ENCODE measurements at regions not wholly inside any gene's neighbourhood (a gene's known extent, or its start where the extent isn't known, plus 50 kb on each side); places are given as distances from the start of the nearest gene placed in this dataset.

DNA sequence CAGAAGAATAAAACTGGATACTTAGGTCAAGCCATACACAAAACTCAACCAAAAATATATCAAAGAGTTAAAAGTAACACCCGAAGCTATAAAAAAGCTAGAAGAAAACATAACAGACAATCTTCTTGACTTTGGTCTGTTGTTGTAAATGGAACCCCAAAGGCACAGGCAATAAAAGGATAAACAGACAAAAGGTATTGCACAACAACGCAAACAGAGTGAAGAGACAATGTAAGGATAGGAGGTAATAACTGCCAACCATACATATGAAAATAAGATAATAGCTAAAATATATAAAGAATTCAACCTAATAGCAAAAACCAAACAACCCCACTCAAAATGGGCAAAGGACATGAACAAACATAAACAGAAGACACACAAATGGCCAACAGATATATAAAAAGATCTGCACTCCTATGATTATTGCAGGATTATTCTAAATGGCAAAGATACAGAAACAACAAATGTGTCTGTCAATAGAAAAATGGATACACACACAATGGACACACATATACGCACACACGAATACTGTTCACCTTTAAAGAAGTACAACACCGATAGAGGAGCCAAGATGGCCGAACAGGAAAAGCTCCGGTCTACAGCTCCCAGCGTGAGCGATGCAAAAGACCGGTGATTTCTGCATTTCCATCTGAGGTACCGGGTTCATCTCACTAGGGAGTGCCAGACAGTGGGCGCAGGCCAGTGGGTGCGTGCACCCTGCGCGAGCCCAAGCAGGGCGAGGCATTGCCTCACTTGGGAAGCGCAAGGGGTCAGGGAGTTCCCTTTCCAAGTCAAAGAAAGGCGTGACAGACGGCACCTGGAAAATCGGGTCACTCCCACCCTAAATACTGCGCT lies 1137.1 kb downstream of the FSCB start:
- H3K27me3 ChIP-seq, result no peaks in the 10 kb centered on the region
- H3K9me3 ChIP-seq, result peaks cover 0 to 12% of the 10 kb centered on the region in 2 donors
- H3K27ac ChIP-seq, result no peak overlapping the region
- intact Hi-C loops (cut with DNase I), result no loop called here
- no peaks in the 10 kb centered on the region for H3K36me3 ChIP-seq
- ATAC-seq (no peak), DNase-seq (no peak)
- H3K4me1 ChIP-seq, result no peaks in the 10 kb centered on the region
- TF ChIP-seq, protein P1, sequence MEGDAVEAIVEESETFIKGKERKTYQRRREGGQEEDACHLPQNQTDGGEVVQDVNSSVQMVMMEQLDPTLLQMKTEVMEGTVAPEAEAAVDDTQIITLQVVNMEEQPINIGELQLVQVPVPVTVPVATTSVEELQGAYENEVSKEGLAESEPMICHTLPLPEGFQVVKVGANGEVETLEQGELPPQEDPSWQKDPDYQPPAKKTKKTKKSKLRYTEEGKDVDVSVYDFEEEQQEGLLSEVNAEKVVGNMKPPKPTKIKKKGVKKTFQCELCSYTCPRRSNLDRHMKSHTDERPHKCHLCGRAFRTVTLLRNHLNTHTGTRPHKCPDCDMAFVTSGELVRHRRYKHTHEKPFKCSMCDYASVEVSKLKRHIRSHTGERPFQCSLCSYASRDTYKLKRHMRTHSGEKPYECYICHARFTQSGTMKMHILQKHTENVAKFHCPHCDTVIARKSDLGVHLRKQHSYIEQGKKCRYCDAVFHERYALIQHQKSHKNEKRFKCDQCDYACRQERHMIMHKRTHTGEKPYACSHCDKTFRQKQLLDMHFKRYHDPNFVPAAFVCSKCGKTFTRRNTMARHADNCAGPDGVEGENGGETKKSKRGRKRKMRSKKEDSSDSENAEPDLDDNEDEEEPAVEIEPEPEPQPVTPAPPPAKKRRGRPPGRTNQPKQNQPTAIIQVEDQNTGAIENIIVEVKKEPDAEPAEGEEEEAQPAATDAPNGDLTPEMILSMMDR (IDR thresholded peaks at IDR 0.05), result no peak
- no peak overlapping the region for H3K4me3 ChIP-seq

DNA sequence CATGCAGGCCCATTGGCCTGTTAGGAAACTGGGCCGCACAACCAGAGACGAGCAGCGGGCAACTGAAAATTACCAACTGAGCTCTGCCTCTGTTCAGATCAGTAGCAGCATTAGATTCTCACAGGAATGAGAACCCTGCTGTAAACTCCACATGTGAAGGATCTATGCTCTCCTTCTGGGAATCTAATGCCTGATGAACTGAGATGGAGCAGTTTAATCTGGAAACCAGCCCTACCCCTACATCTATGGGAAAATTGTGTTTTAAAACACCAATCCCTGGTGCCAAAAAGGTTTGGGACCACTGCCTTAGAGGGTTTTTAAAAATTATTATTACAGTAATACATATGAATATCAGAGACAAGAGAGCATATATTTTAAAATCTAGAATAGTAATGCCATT lies 1144.5 kb downstream of the FSCB start:
- Histone ChIP-seq H3K4me1 (no peaks in the 10 kb centered on the region), H3K36me3 (no peaks in the 10 kb centered on the region), H3K9me3 (peaks cover 0 to 9% of the 10 kb centered on the region in 2 donors), H3K4me3 (no peak overlapping the region), H3K27me3 (no peaks in the 10 kb centered on the region), H3K27ac (no peak overlapping the region)
- no peak for ATAC-seq
- DNase-seq, result peak in 2 of 4 donors; percentile 77 to 83
- intact Hi-C loops (cut with DNase I), result no loop called here
- TF ChIP-seq, protein P1 (IDR thresholded peaks at IDR 0.05), result no peak

DNA sequence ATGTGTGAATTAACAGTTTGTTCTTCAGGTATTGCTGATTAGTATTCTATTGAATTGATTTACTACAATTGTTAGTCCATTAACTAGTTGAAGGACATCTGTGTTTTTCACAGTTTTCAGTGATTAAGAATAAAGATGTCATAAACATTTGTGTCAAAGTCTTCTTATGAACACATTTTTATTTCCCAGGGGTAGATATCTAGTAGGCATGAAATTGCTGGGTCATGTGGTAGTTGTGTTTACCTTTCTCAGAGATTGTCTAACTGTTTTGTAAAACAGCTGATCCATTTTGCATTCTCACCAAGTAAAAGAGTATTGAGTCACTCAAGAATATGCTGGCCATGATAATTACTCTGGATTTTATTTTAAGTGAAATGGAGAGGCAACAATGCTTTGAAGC lies 1145.3 kb downstream of the FSCB start:
- intact Hi-C loops (cut with DNase I), result no loop called here
- H3K27ac ChIP-seq, result no peak overlapping the region
- H3K4me3 ChIP-seq, result no peak overlapping the region
- ATAC-seq, result no peak
- no peaks in the 10 kb centered on the region for H3K27me3 ChIP-seq
- no peak for DNase-seq
- H3K9me3 ChIP-seq, result peaks cover 0 to 9% of the 10 kb centered on the region in 2 donors
- no peaks in the 10 kb centered on the region for H3K4me1 ChIP-seq
- TF ChIP-seq, protein P1 (IDR thresholded peaks at IDR 0.05), result no peak
- H3K36me3 ChIP-seq, result no peaks in the 10 kb centered on the region

DNA sequence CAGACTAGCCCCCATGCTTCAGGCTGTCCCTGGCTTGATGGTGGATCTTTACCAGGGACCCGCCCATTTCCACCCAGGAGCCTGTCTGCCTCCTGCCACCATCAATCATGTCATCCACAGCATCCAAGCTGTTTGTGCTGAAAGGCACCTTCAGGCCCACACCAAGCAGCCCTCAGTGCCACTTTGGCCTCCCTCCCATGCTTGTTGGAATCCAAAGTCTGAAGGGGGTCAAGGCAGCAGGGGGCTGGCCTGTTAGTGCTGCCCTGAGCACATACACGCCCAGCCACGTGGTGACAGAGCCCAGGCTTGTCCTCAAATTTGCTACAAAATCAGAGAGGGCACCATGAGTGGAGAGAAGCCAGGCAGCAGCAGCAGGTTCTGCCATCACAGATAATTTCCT lies 1146.8 kb downstream of the FSCB start:
- no peak overlapping the region for H3K4me3 ChIP-seq
- DNase-seq (no peak), ATAC-seq (no peak)
- no peaks in the 10 kb centered on the region for H3K4me1 ChIP-seq
- no peaks in the 10 kb centered on the region for H3K27me3 ChIP-seq
- peaks cover 0 to 9% of the 10 kb centered on the region in 2 donors for H3K9me3 ChIP-seq
- no peaks in the 10 kb centered on the region for H3K36me3 ChIP-seq
- intact Hi-C loops (cut with DNase I), result no loop called here
- TF ChIP-seq, protein P1 (IDR thresholded peaks at IDR 0.05), result no peak
- H3K27ac ChIP-seq, result no peak overlapping the region

DNA sequence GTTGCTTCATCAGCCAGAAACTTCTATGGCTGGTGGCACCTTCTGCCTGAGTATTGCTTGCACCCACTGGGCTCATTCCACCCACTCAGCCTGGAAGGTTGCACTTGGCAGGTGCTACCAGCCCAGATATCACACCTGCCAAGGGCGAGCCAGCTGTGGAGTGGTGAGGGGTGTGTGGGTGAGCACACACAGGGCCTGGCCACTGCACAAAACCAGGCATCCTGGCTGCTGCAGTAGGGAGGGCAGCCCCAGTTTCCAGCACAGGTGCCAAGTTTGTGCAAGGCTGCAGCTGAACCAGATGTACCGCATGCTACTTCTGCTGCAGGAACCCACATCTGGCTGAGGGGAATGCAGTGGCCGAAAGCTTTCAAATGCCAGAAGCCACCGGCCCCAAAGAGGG lies 1147.8 kb downstream of the FSCB start:
- no peak overlapping the region for H3K4me3 ChIP-seq
- H3K36me3 ChIP-seq, result no peaks in the 10 kb centered on the region
- H3K4me1 ChIP-seq, result no peaks in the 10 kb centered on the region
- ATAC-seq (no peak), DNase-seq (no peak)
- TF ChIP-seq, protein P1 (IDR thresholded peaks at IDR 0.05), result no peak
- H3K27me3 ChIP-seq, result no peaks in the 10 kb centered on the region
- no peak overlapping the region for H3K27ac ChIP-seq
- H3K9me3 ChIP-seq, result peaks cover 0 to 9% of the 10 kb centered on the region in 2 donors
- intact Hi-C loops (cut with DNase I), result no loop called here
